ENCODE measurements at regions not wholly inside any gene's neighbourhood (a gene's known extent, or its start where the extent isn't known, plus 50 kb on each side); places are given as distances from the start of the nearest gene placed in this dataset.

DNA sequence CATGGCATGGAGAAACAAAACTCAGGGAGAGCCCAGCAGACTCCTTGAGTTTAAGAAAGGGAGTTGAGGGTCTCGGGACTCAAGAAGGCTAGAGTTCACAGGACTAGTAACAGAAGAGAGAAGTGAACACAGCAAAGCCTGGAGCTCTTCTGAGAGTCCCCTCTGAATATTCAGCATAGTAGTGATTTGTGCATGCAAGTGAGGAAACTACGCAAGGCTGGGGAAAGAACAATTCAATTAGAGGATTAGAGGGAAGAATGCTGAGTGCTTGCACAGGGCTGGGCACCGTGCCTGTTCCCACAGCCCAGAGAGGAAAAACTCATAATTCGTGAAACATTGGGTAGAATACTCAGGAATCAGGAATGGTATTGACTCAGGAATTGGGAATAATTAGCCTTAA, 540.0 kb upstream of the SALL1 start:
- TF ChIP-seq POLR2A (IDR thresholded peaks at IDR 0.05; ENCODE audit: low read depth, low read length) (no peak), TAF1 (IDR thresholded peaks at IDR 0.05; ENCODE audit: borderline replicate concordance, low read depth, low read length) (no peak), POLR2AphosphoS5 (IDR thresholded peaks at IDR 0.05; ENCODE audit: low read depth, low read length) (no peak)

Data from GM12892 (cell line).